A549 (cell line): ENCODE measurements at regions not wholly inside any gene's neighbourhood (a gene's known extent, or its start where the extent isn't known, plus 50 kb on each side); places are given as distances from the start of the nearest gene placed in this dataset.

ENCODE experiments used
- ATAC-seq, 2 experiments: fragments of 200-7000 bp in 1 of 2; fragments of >200 bp in 1 of 2; cut with Nextera tagmentation in 1 of 2; cut with Tn5 transposase in 1 of 2; 3 replicates each; pipeline versions ENCODE4 v1.8.0 to v1.9.1; 2018 to 2020; ENCODE audit warnings: mild to moderate bottlenecking in 1 of 2, moderate library complexity in 1 of 2
- CTCF ChIA-PET: fragments of 300-600 bp; sonication (Branson Sonifier 250); formaldehyde crosslinking; extraction: SDS; loops from one replicate; lab custom pipeline; 2021; ENCODE audit warnings: antibody characterized with exemption, inconsistent platforms; lab: Yijun Ruan, JAX
- POLR2A ChIA-PET: fragments of 350-600 bp; formaldehyde crosslinking; extraction: SDS; loops from one replicate; lab custom pipeline; 2021; ENCODE audit warnings: antibody characterized with exemption, inconsistent platforms; lab: Yijun Ruan, JAX
- DNase-seq, 2 experiments: peaks; one replicate each; pipeline versions ENCODE4 v3.0.0 to v3.0.0-alpha.2; 2011 to 2016; ENCODE audit warnings: low read depth in 1 of 2, low spot score in 1 of 2
- FAIRE-seq: peaks from 2 replicates; lab custom pipeline; 2011; peaks lifted over from hg19 to GRCh38; lab: Jason Lieb, UNC
- H3K27ac ChIP-seq, 2 experiments: fragments of >200 bp; sonication (Bioruptor Twin); formaldehyde crosslinking; 3 replicates each; pipeline ENCODE4 v1.5.1; 2016 to 2017
- H3K4me1 ChIP-seq: fragments of >200 bp; sonication (Bioruptor Twin); formaldehyde crosslinking; 3 replicates; pipeline ENCODE4 v1.6.1; 2016
- H3K4me2 ChIP-seq: fragments of >200 bp; sonication (Bioruptor Twin); formaldehyde crosslinking; 3 replicates; pipeline ENCODE4 v1.6.1; 2016
- H3K4me3 ChIP-seq: fragments of >200 bp; sonication (Bioruptor Twin); formaldehyde crosslinking; 3 replicates; pipeline ENCODE4 v1.5.1; 2016
- H3K9me3 ChIP-seq: fragments of >200 bp; sonication (Bioruptor Twin); formaldehyde crosslinking; 3 replicates; pipeline ENCODE4 v1.6.1; 2016
- ATOH8 ChIP-seq: fragments of 250-450 bp; sonication (Bioruptor Pico); IDR thresholded peaks from 2 replicates; pipeline ENCODE4 v1.5.0; 2020; ENCODE audit warnings: low read depth, mild to moderate bottlenecking, moderate library complexity
- BHLHE40 ChIP-seq: IDR thresholded peaks from 2 replicates; pipeline ENCODE4 v1.6.1; 2012; ENCODE audit warnings: low read depth, low read length, inconsistent platforms
- CEBPB ChIP-seq, 2 experiments: fragments of >200 bp in 1 of 2; sonication (Bioruptor Twin) in 1 of 2; formaldehyde crosslinking in 1 of 2; IDR thresholded peaks; 2 replicates each; pipeline ENCODE4 v1.6.1; 2012 to 2016
- EHF ChIP-seq: fragments of 250-450 bp; sonication (Bioruptor Pico); IDR thresholded peaks from 2 replicates; pipeline ENCODE4 v1.5.0; 2020; ENCODE audit warnings: mild to moderate bottlenecking
- ELK1 ChIP-seq: fragments of 150-350 bp; IDR thresholded peaks from 2 replicates; pipeline ENCODE4 v1.6.1; 2014; ENCODE audit warnings: low read depth, mild to moderate bottlenecking, low read length
- ESRRA ChIP-seq: fragments of 150-350 bp; IDR thresholded peaks from 2 replicates; pipeline ENCODE4 v1.6.1; 2014; ENCODE audit warnings: mild to moderate bottlenecking, low read length, borderline replicate concordance
- FOSB ChIP-seq: fragments of 250-450 bp; sonication (Bioruptor Pico); IDR thresholded peaks from 2 replicates; pipeline ENCODE4 v1.5.0; 2020; ENCODE audit warnings: mild to moderate bottlenecking, moderate library complexity
- FOSL2 ChIP-seq, 2 experiments: fragments of 450-650 bp in 1 of 2; fragments of >200 bp in 1 of 2; sonication (Bioruptor Twin) in 1 of 2; formaldehyde crosslinking; IDR thresholded peaks; 2 replicates each; pipeline versions ENCODE4 v1.5.0 to v1.6.1; 2016 to 2020; ENCODE audit warnings: mild to moderate bottlenecking in 1 of 2, moderate library complexity in 1 of 2
- FOXS1 ChIP-seq: fragments of 250-450 bp; sonication (Bioruptor Pico); IDR thresholded peaks from 2 replicates; pipeline ENCODE4 v1.5.0; 2020; ENCODE audit warnings: mild to moderate bottlenecking, moderate library complexity
- HES2 ChIP-seq: fragments of >200 bp; sonication (Bioruptor Twin); formaldehyde crosslinking; IDR thresholded peaks from 2 replicates; pipeline ENCODE4 v1.6.1; 2016
- HMGXB4 ChIP-seq: fragments of 250-450 bp; sonication (Bioruptor Pico); IDR thresholded peaks from 2 replicates; pipeline ENCODE4 v1.5.0; 2021; ENCODE audit warnings: mild to moderate bottlenecking, moderate library complexity, borderline replicate concordance
- JUNB ChIP-seq: fragments of >200 bp; sonication (Bioruptor Twin); formaldehyde crosslinking; IDR thresholded peaks from 2 replicates; pipeline ENCODE4 v1.6.1; 2016
- MAFK ChIP-seq: fragments of 450-650 bp; IDR thresholded peaks from 2 replicates; pipeline ENCODE4 v1.6.1; 2014; ENCODE audit not compliant: partially characterized antibody
- NFE2L2 ChIP-seq: fragments of 150-350 bp; conservative IDR thresholded peaks from 2 replicates; pipeline ENCODE4 v1.6.1; 2014; ENCODE audit warnings: low read length
- NR3C1 ChIP-seq: fragments of >200 bp; sonication (Bioruptor Twin); formaldehyde crosslinking; IDR thresholded peaks from 3 replicates; pipeline ENCODE4 v1.6.1; 2017
- PBX3 ChIP-seq: IDR thresholded peaks from 2 replicates; pipeline ENCODE4 v1.6.1; 2012
- PHF8 ChIP-seq: fragments of 200-600 bp; sonication (generic); IDR thresholded peaks from 2 replicates; pipeline ENCODE4 v1.6.1; 2016; ENCODE audit warnings: low read depth, mild to moderate bottlenecking, antibody characterized with exemption, moderate library complexity, borderline replicate concordance
- POLR2AphosphoS2 ChIP-seq: conservative IDR thresholded peaks from 2 replicates; pipeline ENCODE4 v1.6.1; 2012; ENCODE audit warnings: low read length, improper control_type of control experiment, inconsistent platforms
- RAD21 ChIP-seq, 2 experiments: fragments of >200 bp in 1 of 2; sonication (Bioruptor Twin) in 1 of 2; formaldehyde crosslinking in 1 of 2; IDR thresholded peaks in 1 of 2; conservative IDR thresholded peaks in 1 of 2; 2 replicates in 1 of 2; 3 replicates in 1 of 2; pipeline ENCODE4 v1.6.1; 2012 to 2018; ENCODE audit warnings: inconsistent platforms in 1 of 2
- RARB ChIP-seq: fragments of 250-450 bp; sonication (Bioruptor Pico); IDR thresholded peaks from 2 replicates; pipeline ENCODE4 v1.8.0; 2021; ENCODE audit warnings: mild to moderate bottlenecking, moderate library complexity
- RCOR1 ChIP-seq: fragments of 150-350 bp; IDR thresholded peaks from 2 replicates; pipeline ENCODE4 v1.6.1; 2014; ENCODE audit warnings: antibody characterized with exemption, low read length, low read depth
- RNF2 ChIP-seq: fragments of 200-600 bp; sonication (generic); IDR thresholded peaks from 2 replicates; pipeline ENCODE4 v1.6.1; 2016; ENCODE audit warnings: low read depth, mild to moderate bottlenecking, antibody characterized with exemption, moderate library complexity, borderline replicate concordance
- SREBF2 ChIP-seq: fragments of 450-650 bp; IDR thresholded peaks from 2 replicates; pipeline ENCODE4 v1.6.1; 2014; ENCODE audit warnings: mild to moderate bottlenecking, moderate library complexity
- TP53 ChIP-seq: fragments of 250-450 bp; sonication (Bioruptor Pico); IDR thresholded peaks from 2 replicates; pipeline ENCODE4 v1.5.0; 2021; ENCODE audit warnings: mild to moderate bottlenecking, moderate library complexity
- ZC3H11A ChIP-seq: fragments of 450-650 bp; IDR thresholded peaks from 2 replicates; pipeline ENCODE4 v1.6.1; 2014; ENCODE audit warnings: antibody characterized with exemption, mild to moderate bottlenecking
- ZFP36 ChIP-seq: fragments of 450-650 bp; IDR thresholded peaks from 2 replicates; pipeline ENCODE4 v1.6.1; 2014; ENCODE audit warnings: borderline replicate concordance; ENCODE audit not compliant: partially characterized antibody
- ZNF302 ChIP-seq: fragments of 250-450 bp; sonication (Bioruptor Pico); IDR thresholded peaks from 2 replicates; pipeline ENCODE4 v1.9.0; 2021; ENCODE audit warnings: inconsistent platforms, mild to moderate bottlenecking, moderate library complexity
- WGBS: methylation state at CpG from one replicate; pipeline ENCODE4 v1.1.6; 2017; ENCODE audit errors: missing lambda C conversion rate; 5-methylcytosine and 5-hydroxymethylcytosine counted together
- TF ChIP-seq, protein P1 (sequence below): IDR thresholded peaks from 2 replicates; pipeline ENCODE4 v1.6.1; 2012
- TF ChIP-seq, protein P2 (sequence below): IDR thresholded peaks from 2 replicates; pipeline ENCODE4 v1.6.1; 2012; ENCODE audit warnings: low read depth, borderline replicate concordance

DNA sequence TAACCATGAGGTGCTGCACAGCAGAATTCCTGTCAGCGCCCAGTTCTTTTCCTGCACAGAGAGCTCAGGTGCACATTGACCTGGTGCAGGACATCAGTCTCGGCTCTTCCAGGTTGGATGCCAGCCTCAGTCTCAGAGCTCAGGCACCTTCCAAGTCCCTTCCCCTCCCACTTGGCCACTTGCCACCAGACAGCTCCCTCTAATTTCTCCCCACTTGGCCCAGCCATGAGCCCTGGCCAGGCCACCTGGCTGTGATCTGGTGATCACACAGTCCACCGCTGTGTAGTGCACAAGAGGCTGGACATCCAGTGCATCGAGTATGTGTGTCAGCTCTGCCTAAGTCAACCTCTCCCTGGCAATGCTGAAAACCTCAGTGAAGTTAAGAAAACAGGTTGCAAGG, 336.6 kb upstream of the MYT1L start (continued):
- TF ChIP-seq NR3C1 (no peak), RCOR1 (no peak), FOXS1 (CRISPR knock-in tag) (no peak)

GRCh38 chr2:2665834-2666133, 334.7 kb upstream of the MYT1L start:
- POLR2A ChIA-PET, result no interaction called here
- Histone ChIP-seq H3K4me3 (no peak overlapping the region), H3K4me1 (peaks cover 51% of the 10 kb centered on the region), H3K9me3 (no peaks in the 10 kb centered on the region), H3K27ac (peak overlapping the region; percentile 79 to 82)
- WGBS, result 91% methylated on average over 12 of the region's 12 CpGs
- no peak for ATAC-seq
- FAIRE-seq, result no peak
- CTCF ChIA-PET, result interaction anchor here (1.1 to 1.6 kb wide), 2 partner anchors 10 to 33 kb away, joined by 3 read pairs; no protein-coding TSS in a partner anchor
- TF ChIP-seq RARB (CRISPR knock-in tag) (no peak), ATOH8 (CRISPR knock-in tag) (no peak), HES2 (no peak), RNF2 (no peak), ZFP36 (no peak), BHLHE40 (no peak), NR3C1 (no peak), TP53 (no peak), SREBF2 (no peak), EHF (CRISPR knock-in tag) (no peak), PHF8 (no peak)
- TF ChIP-seq, all 56 proteins: peak for 0
- H3K4me2 ChIP-seq, result peak overlapping the region; percentile 59
- DNase-seq, result no peak

GRCh38 chr2:2664989-2665833, 334.1 kb upstream of the MYT1L start:
- DNase-seq (peak; percentile 85 to 88), ATAC-seq (peak; percentile 86 to 89), FAIRE-seq (no peak)
- ChIA-PET POLR2A (no interaction called here), CTCF (interaction anchor here (0.8 to 1.6 kb wide), 3 partner anchors 11 to 73 kb away, joined by 3 read pairs; no protein-coding TSS in a partner anchor)
- Histone ChIP-seq H3K4me3 (0 out of 3 replicates have a peak overlapping the region, but pooled peaks have one; percentile 1), H3K27ac (peak overlapping the region; percentile 79 to 82), H3K9me3 (no peaks in the 10 kb centered on the region), H3K4me2 (peak overlapping the region; percentile 59), H3K4me1 (peaks cover 54% of the 10 kb centered on the region)
- 37% methylated on average over 18 of the region's 28 CpGs for WGBS
- peak in 1 of 2 experiments; percentile 35; a peak in 1 of 5 replicates for TF ChIP-seq RAD21 (conservative IDR thresholded peaks at IDR 0.05 in 1 of 2, IDR thresholded peaks at IDR 0.05 in 1 of 2)
- TF ChIP-seq RCOR1, result no peak
- TF ChIP-seq MAFK, result peak; percentile 29
- TF ChIP-seq, protein P1, sequence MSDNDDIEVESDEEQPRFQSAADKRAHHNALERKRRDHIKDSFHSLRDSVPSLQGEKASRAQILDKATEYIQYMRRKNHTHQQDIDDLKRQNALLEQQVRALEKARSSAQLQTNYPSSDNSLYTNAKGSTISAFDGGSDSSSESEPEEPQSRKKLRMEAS, result peak; percentile 87
- no peak for TF ChIP-seq ZC3H11A
- no peak for TF ChIP-seq BHLHE40
- no peak for TF ChIP-seq ESRRA
- no peak for TF ChIP-seq NR3C1
- no peak for TF ChIP-seq ZNF302 (CRISPR knock-in tag)
- TF ChIP-seq FOSL2 (IDR thresholded peaks at IDR 0.05), result peak; percentile 90
- peak; percentile 92 for TF ChIP-seq FOSL2 (CRISPR knock-in tag; IDR thresholded peaks at IDR 0.05)
- TF ChIP-seq, protein P2, sequence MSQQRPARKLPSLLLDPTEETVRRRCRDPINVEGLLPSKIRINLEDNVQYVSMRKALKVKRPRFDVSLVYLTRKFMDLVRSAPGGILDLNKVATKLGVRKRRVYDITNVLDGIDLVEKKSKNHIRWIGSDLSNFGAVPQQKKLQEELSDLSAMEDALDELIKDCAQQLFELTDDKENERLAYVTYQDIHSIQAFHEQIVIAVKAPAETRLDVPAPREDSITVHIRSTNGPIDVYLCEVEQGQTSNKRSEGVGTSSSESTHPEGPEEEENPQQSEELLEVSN, result peak; percentile 77; the same call in 1 of the 2 replicates
- TF ChIP-seq HMGXB4 (CRISPR knock-in tag), result no peak
- no peak for TF ChIP-seq POLR2AphosphoS2
- TF ChIP-seq ELK1, result no peak
- TF ChIP-seq PBX3, result no peak
- TF ChIP-seq FOSB (CRISPR knock-in tag), result no peak
- TF ChIP-seq NFE2L2, result no peak
- TF ChIP-seq JUNB, result peak; percentile 84
- TF ChIP-seq CEBPB (IDR thresholded peaks at IDR 0.05), result no peak
